ENCODE measurements at regions not wholly inside any gene's neighbourhood (a gene's known extent, or its start where the extent isn't known, plus 50 kb on each side); places are given as distances from the start of the nearest gene placed in this dataset.

DNA sequence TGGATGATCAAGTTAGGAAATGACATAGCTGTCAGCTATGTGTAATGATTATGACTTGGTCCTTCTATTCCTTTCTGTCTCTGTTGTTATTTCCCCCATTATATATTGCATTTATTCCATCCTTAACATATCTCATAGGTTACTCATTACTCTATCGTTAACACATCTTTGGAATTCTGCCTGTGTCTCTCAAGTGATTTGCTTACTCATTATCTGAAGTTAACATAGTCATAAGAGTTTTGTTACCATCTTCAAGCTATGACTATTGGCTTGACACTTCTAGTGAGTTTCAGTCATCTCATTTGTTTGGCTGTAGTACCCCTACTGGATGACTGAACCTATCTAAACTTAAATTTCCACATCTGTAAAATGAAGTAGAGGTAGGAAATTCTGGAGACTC, 286.1 kb upstream of the PPP1R2C start:
- Histone ChIP-seq H3K9me3 (no peaks in the 10 kb centered on the region), H3K4me1 (no peaks in the 10 kb centered on the region), H3K4me3 (no peak overlapping the region), H3K27me3 (no peaks in the 10 kb centered on the region), H3K36me3 (no peaks in the 10 kb centered on the region), H3K27ac (no peak overlapping the region)
- no peak for TF ChIP-seq POLR2A (IDR thresholded peaks at IDR 0.05)
- TF ChIP-seq, protein P1, sequence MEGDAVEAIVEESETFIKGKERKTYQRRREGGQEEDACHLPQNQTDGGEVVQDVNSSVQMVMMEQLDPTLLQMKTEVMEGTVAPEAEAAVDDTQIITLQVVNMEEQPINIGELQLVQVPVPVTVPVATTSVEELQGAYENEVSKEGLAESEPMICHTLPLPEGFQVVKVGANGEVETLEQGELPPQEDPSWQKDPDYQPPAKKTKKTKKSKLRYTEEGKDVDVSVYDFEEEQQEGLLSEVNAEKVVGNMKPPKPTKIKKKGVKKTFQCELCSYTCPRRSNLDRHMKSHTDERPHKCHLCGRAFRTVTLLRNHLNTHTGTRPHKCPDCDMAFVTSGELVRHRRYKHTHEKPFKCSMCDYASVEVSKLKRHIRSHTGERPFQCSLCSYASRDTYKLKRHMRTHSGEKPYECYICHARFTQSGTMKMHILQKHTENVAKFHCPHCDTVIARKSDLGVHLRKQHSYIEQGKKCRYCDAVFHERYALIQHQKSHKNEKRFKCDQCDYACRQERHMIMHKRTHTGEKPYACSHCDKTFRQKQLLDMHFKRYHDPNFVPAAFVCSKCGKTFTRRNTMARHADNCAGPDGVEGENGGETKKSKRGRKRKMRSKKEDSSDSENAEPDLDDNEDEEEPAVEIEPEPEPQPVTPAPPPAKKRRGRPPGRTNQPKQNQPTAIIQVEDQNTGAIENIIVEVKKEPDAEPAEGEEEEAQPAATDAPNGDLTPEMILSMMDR (IDR thresholded peaks at IDR 0.05 in 4 of 5, conservative IDR thresholded peaks at IDR 0.05 in 1 of 5), result no peak
- intact Hi-C loops (cut with DNase I; ENCODE audit: low total_unique reads), result no loop called here
- DNase-seq (no peak), ATAC-seq (no peak)
- in situ Hi-C loops (cut with MboI; ENCODE audit: low sequenced_read_pairs in 4 of 4), result no loop called here

DNA sequence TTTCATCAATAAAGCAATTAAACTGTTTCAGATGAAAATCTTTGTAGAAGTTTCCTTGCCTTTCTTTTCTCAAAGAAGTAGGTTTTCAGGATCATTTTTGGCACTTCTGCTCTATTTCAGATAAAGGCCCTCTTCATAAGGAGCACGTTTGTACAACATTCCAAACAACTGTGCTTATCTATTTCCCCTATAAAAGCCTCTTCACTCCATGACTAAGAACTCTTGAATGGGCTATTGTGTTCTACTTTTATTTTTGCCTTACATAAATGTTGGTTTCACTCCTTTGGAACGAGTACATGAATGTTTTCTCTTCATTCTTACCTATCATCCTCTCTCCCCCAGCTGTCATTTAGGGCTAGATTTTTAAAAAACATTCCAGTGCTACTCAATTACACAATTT, 288.0 kb upstream of the PPP1R2C start:
- H3K27me3 ChIP-seq, result no peaks in the 10 kb centered on the region
- in situ Hi-C loops (cut with MboI; ENCODE audit: low sequenced_read_pairs in 4 of 4), result no loop called here
- H3K4me1 ChIP-seq, result no peaks in the 10 kb centered on the region
- TF ChIP-seq, protein P1 (IDR thresholded peaks at IDR 0.05 in 4 of 5, conservative IDR thresholded peaks at IDR 0.05 in 1 of 5), result no peak
- TF ChIP-seq POLR2A (IDR thresholded peaks at IDR 0.05), result no peak
- DNase-seq, result no peak
- no peak overlapping the region for H3K4me3 ChIP-seq
- H3K36me3 ChIP-seq, result no peaks in the 10 kb centered on the region
- no peaks in the 10 kb centered on the region for H3K9me3 ChIP-seq
- intact Hi-C loops (cut with DNase I; ENCODE audit: low total_unique reads), result no loop called here
- no peak overlapping the region for H3K27ac ChIP-seq
- no peak for ATAC-seq

DNA sequence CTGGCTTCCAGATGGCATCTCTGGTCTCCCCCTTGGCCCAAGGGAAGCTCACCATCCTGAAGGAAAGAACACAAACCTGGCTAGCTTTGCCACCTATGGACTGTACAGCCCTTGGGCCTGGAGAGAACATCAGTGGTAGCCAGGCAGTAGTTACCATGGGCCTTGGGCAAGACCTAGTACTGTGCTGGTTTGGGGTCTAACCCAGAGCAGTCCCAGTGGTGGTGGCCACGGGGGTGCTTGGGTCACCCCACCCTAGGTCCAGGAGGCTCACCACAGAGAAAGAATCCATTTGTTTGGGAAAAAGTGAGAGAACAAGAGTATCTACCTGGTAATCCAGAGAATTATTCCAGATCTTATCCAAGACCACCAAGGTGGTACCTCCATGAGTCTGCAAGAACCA, 290.7 kb upstream of the PPP1R2C start:
- no peak overlapping the region for H3K27ac ChIP-seq
- in situ Hi-C loops (cut with MboI; ENCODE audit: low sequenced_read_pairs in 4 of 4) (no loop called here), intact Hi-C loops (cut with DNase I; ENCODE audit: low total_unique reads) (no loop called here)
- H3K4me1 ChIP-seq, result no peaks in the 10 kb centered on the region
- H3K4me3 ChIP-seq, result no peak overlapping the region
- ATAC-seq (no peak), DNase-seq (no peak)
- H3K36me3 ChIP-seq, result no peaks in the 10 kb centered on the region
- TF ChIP-seq POLR2A (IDR thresholded peaks at IDR 0.05), result no peak
- TF ChIP-seq, protein P1 (IDR thresholded peaks at IDR 0.05 in 4 of 5, conservative IDR thresholded peaks at IDR 0.05 in 1 of 5), result no peak
- no peaks in the 10 kb centered on the region for H3K27me3 ChIP-seq
- H3K9me3 ChIP-seq, result no peaks in the 10 kb centered on the region

DNA sequence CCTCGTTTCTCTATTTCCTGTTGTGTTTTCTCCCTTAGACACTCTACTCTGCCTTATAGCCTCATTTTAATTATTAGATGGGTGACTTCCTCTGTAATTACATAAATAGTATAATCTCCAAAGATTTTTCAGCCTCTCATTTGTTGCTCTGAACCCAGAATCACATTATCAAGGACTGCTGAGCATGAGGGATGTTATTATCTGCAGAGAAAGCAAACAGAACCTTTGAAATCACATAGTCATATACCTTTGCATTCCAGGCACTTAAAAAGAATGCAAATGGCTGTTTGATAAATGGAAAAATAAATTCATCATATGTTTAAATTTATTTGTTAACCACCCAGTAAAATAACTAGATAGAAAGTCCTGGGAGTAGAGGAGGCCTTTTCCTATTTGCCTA, 305.1 kb upstream of the PPP1R2C start:
- H3K4me3 ChIP-seq, result no peak overlapping the region
- DNase-seq (no peak), ATAC-seq (no peak)
- no peak overlapping the region for H3K27ac ChIP-seq
- H3K9me3 ChIP-seq, result no peaks in the 10 kb centered on the region
- TF ChIP-seq POLR2A (IDR thresholded peaks at IDR 0.05), result no peak
- TF ChIP-seq, protein P1 (IDR thresholded peaks at IDR 0.05 in 4 of 5, conservative IDR thresholded peaks at IDR 0.05 in 1 of 5), result no peak
- no peaks in the 10 kb centered on the region for H3K36me3 ChIP-seq
- in situ Hi-C loops (cut with MboI; ENCODE audit: low sequenced_read_pairs in 4 of 4) (no loop called here), intact Hi-C loops (cut with DNase I; ENCODE audit: low total_unique reads) (no loop called here)
- no peaks in the 10 kb centered on the region for H3K4me1 ChIP-seq
- no peaks in the 10 kb centered on the region for H3K27me3 ChIP-seq

DNA sequence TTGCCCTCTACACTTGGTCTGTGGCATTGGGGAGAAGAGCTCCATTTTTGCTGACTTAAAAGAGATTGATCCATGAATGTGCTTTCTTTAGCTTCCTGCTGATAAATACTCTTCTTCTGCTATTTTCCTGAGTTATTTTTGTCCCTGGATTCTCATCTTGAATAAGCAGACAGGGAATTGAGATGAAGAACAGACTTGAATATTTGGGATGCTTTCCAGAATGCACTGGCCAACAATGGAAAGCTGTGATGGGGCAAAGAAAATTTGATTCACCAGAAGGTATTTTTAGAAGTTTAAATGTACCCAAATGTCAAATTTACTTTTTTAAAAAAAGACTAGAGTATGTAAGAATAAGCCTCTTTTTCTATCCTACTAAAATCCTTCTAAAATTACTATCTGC, 309.9 kb upstream of the PPP1R2C start:
- no peaks in the 10 kb centered on the region for H3K9me3 ChIP-seq
- H3K36me3 ChIP-seq, result no peaks in the 10 kb centered on the region
- H3K4me3 ChIP-seq, result no peak overlapping the region
- DNase-seq (no peak), ATAC-seq (no peak)
- no peaks in the 10 kb centered on the region for H3K4me1 ChIP-seq
- no peak for TF ChIP-seq POLR2A (IDR thresholded peaks at IDR 0.05)
- TF ChIP-seq, protein P1 (IDR thresholded peaks at IDR 0.05 in 4 of 5, conservative IDR thresholded peaks at IDR 0.05 in 1 of 5), result no peak
- no peak overlapping the region for H3K27ac ChIP-seq
- in situ Hi-C loops (cut with MboI; ENCODE audit: low sequenced_read_pairs in 4 of 4) (no loop called here), intact Hi-C loops (cut with DNase I; ENCODE audit: low total_unique reads) (no loop called here)
- no peaks in the 10 kb centered on the region for H3K27me3 ChIP-seq
